ENCODE measurements at regions not wholly inside any gene's neighbourhood (a gene's known extent, or its start where the extent isn't known, plus 50 kb on each side); places are given as distances from the start of the nearest gene placed in this dataset.

DNA sequence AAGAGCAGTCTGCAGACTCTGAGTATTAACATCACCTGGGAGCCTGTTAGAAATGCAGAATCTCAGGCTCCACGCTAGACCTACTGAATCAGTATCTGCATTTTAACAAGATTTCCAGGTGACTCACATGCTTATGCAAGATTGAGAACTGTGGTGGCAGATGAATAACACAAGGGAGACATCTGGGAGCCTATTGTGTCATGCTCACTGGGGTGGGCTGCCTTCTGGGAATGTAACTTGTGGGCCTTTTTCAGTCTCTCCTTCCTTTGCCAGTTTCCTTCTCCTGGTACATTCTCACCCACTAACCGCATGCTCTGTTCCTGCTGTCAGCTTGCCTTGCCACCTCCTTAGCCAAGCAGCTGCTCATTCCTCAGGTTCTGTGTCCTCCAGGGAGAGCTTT is 176.6 kb upstream of the C9orf72 start:
- no peak for DNase-seq (ENCODE audit: low read depth in 2 of 2)

DNA sequence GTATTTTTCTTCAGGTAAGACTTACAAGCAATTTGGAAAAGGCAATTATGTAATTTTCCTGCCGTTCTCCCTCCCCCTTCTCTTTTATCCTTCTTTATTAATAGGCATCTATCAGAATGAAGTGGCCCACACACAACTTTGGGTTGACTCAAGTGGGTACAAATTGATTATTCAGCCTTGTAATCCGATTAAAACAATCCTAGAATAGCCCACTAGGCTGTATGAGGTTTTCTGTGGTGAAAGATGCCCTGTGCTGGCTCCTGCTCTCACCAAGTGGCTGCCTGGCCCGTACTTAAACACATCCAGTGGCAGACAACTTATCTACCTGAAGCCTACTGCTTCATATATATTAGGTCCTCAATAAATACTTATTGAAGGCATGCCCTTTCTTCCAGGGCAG is 177.3 kb upstream of the C9orf72 start:
- no peak for DNase-seq (ENCODE audit: low read depth in 2 of 2)

DNA sequence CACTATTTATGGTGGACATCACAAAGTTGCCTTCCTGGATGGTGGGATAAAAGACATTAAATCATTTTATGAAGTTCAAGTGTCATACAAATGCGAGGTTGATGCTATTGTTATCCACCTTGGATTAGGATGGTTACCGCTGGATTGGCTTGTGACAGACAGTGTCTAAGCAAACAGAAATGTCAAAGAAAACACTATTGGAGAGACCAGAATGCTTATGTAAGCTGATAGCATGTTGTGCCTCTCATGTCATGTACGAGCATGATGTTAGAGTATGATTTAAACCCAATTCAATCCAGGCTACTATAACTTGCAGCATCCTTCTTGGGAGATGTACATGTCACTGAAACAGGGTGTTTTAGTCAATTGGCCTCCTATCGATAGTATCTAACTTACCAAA is 178.8 kb upstream of the C9orf72 start:
- no peak for DNase-seq (ENCODE audit: low read depth in 2 of 2)

DNA sequence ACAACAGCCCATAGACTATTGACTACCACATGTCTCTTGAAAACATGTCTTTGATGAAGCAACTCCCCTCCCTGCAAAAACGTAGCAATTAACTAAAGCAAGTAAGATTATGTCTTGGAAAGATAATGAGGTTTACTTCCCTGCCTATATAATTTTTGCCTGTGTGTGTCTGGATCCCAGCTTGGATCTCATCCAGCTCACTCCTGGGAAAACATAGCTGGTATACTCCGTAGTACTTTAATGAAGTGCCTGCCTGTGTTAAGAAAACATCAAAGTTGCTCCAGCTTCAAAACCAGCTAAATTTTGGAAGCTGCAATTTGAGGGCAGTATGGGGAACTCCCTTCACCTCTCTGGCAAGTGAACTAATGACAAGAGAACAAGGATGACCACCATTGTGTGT is 182.6 kb upstream of the C9orf72 start:
- DNase-seq (ENCODE audit: low read depth in 2 of 2) = no peak

DNA sequence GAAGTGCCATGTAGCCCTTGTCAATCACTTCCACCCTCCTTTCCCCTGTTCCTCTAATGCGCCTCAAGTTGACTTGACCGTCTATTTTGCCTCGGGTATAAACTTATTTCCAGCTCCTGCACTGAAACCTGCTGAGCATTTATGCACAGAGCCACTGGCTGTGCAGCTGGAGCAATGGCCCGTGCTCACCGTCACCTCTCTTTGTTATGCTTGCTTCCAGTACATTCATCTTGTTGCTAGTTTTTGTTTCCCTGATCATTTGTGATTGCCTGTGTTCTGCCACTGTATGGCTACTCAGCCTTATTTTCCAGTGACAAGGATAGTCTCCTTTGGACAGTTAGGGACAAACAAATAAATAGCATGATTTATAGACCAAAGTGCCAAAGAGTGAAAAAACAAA is 183.1 kb upstream of the C9orf72 start:
- no peak for DNase-seq (ENCODE audit: low read depth in 2 of 2)

DNA sequence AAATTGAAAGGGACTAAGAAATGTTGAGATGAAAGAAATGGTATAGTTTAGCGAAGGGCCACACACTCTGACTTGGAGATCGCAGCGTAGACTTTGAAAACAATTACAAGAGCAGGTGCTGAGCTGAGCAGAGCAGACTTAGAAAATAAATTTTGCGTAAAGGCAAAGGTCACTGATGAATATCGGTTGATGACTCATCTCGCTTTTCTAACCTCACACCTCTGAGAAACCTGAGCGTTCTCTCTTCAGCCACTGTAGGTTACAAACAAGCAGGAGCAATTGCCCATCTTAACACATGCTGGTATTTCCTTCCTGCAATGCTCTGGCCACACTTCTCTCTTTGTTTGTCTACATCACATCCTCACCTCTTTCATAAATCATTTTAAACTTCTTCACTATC is 190.6 kb upstream of the C9orf72 start:
- DNase-seq (ENCODE audit: low read depth in 2 of 2) = no peak

DNA sequence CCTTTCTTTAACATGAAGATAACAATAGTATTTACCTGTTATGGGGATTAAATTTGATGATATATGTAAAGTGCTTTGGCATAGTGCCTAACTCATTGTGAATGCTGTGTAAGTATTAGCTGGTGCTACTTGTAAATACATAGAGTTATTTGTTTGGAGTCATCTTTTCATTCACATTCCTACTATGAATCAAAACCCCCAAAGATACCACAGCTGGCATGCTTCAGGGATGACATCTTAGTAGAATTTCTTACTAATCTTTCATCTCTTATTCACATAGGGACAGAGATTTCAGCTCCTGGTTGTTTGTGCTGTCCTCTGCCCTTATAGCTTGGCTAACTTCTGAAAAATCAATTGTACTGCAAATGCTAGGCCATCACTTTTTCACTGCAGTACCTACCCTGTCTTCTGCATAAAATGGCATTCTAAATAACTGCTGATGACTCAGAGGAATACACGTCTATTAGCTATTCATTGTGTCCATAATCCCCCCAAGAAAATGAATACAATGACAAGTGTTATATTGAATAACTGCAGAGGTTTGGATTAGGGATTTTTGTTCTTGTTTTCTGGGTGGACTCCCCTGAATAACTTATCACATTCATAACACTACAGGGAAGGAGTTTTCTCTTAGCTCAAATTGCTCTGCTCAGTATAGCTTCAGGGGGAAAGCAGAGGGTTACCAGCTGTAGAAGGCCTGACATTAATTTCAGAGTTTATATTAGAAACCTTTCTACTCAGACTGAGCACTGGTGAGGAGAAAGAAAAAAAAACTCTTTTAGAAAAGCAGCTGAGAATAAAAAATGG is 192.2 kb upstream of the C9orf72 start:
- DNase-seq (ENCODE audit: low read depth in 2 of 2) = no peak

DNA sequence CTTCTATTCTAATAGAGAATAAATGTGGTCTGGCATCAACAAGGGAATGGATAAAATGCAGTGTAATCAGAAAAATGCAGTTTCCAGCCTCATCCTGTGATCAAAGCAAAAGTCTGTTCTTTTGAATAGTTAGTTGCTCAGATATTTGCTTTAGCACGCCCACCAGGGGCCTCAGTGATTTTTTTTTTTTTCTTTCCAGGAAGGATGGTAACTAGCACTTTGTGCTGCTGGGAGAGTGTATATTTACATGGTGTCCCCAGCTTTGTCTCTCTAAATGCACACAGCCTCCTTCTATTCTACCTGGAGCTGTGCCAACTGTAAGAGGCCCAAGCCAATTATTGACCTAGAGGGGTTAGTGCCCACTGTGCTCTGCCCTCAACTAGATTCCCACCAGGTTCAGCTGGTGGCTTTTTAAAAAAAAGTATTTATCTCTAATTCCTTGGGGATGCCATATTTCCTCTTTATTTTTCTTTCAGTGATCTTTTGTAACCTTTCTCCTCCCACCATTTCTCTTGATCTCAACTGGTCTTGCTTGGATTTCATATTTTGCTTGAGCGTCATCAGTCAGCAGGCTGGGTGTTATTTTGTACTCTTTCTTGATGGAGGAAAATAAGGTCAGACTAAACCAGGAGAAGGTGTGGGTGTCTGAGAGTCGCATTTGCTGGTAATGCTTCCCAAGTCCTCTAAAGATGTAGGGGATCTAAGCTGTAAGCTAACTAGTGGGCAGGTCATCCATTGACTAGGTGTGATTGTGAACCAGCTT is 193.0 kb upstream of the C9orf72 start:
- DNase-seq (ENCODE audit: low read depth in 2 of 2) = no peak

DNA sequence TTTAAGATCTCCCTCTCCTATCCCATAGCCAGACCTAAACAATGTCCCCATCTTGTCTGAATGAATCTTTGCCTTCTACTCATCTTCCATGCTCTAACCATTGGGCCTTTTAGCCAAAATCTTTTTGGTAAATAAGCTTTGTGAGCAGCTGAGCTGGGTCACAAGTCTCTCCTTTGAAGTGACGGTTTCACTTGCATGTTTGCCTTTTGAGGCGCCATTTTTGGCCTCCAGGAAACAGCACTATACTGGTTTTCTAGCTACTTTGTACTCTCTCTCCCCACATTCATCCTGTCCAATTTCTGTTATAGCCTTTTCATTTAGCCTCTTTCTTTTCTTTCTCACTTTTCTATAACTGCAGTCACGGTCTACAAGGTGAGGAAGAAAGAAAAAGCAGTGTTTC is 195.5 kb upstream of the C9orf72 start:
- DNase-seq (ENCODE audit: low read depth in 2 of 2) = no peak

DNA sequence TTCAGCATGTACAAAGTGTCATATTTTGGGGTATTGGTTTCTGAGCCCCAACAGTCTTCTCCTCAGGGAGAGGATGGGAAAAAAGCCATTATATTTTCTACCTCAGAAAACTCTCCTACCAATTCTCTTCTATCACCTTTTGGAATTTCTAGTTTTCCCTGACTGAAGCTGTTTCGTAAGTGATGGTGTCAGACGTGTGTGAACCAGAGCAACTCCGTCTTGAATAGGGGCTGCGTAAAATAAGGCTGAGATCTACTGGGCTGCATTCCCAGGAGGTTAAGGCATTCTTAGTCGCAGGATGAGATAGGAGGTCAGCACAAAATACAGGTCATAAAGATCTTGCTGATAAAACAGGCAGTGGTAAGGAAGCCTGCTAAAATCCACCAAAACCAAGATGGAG is 197.3 kb upstream of the C9orf72 start:
- no peak for DNase-seq (ENCODE audit: low read depth in 2 of 2)

DNA sequence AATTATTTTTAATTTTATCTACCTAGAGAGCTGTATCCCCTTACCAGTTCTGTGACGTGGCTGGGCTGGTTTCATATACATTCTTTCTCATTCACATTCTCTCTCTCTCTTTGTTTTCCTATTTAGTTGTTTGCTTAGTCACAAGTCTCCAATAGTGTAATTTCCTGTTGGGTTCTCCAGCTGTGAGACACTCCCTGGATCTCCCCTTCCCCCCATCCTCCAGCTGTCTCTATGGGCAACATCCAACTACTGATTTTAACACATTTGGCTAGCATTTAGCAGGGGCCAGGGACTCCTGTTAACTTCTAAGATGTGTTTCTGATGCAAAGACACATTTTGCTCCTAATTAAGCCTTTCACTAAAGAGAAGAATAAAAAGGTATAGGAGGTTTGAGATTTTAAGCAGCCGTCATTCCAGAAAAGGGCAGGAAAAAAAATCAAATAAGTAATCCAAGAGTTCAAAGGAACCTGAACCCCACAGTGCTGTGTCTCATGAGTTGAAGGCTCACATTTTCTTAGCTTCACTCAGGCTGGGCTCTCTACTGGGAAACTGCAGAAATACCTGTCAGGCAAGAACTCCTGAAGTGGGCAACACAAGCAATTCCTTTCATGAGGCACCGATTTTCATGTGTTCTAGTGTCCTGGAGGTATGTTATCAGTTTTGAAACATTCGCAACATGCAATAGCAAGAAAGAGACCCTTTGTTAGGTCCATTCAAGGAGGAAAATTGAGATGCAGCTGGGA is 198.7 kb upstream of the C9orf72 start:
- DNase-seq (ENCODE audit: low read depth in 2 of 2) = peak in 1 of 2 experiments; percentile 36

DNA sequence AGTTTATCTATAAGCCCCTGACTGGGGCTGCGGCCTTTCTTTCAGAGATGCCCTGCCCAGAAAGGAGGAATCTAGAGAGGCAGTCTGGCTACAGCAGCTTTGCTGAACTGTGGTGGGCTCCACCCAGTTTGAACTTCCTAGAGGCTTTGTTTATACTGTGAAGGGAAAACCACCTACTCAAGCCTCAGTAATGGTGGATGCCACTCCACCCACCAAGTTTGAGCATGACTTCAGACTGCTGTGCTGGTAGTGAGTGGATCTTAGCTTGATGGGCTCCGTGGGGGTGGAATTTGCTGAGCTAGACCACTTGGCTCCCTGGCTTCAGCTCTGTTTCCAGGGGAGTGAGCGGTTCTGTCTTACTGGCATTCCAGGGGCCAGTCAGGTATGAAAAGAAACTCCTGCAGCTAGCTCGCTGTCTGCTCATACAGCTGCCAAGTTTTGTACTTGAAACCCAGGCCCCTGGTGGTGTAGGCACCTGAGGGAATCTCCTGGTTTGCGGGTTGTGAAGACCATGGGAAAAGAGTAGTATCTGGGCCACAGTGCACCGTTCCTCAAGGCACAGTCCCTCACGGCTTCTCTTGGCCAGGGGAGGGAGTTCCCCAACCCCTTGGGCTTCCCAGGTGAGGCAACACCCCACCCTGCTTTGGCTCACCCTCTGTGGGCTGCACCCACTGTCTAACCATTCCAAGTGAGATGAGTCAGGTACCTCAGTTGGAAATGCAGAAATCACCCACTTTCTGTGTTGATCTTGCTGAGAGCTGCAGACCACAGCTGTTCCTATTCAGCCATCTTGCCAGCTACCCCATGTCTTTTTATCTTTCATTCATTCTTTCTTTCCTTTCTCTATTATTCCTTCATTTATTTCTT is 211.8 kb upstream of the C9orf72 start:
- no peak for DNase-seq (ENCODE audit: low read depth in 2 of 2)

DNA sequence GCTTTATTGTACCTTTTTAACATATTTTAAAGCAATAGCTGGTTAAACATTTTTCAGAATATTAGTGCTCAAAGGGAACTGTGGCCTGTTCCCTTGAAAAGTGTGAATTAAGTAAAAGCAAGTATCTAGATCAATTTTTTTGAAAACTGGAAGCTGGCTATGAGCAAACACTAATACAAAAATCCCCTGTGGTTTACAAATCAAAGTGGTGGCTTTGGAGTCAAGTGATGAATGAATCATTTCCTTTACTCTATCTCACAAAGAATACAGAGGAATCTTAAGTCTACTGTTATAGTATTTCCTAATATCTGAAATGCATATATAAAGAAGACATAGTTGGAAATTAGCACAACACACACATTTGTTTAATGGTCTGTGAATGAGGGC is 212.4 kb upstream of the C9orf72 start:
- DNase-seq (ENCODE audit: low read depth in 2 of 2) = peak in 1 of 2 experiments; percentile 7

DNA sequence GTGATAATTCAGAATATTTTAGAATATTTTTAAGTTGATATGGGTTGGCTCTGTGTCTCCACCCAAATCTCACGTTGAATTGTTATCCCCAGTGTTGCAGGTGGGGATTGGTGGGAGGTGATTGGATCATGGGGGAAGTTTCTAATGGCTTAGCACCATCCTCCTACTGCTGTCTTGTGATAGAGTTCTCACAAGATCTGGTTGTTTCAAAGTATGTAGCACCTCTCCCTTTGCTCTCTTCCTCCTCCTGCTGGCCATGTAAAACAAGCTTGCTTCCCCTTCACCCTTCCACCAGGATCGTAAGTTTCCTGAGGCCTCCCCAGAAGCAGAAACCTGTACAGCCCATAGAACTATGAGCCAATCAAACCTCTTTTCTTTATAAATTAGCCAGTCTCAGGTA is 214.6 kb upstream of the C9orf72 start:
- no peak for DNase-seq (ENCODE audit: low read depth in 2 of 2)

DNA sequence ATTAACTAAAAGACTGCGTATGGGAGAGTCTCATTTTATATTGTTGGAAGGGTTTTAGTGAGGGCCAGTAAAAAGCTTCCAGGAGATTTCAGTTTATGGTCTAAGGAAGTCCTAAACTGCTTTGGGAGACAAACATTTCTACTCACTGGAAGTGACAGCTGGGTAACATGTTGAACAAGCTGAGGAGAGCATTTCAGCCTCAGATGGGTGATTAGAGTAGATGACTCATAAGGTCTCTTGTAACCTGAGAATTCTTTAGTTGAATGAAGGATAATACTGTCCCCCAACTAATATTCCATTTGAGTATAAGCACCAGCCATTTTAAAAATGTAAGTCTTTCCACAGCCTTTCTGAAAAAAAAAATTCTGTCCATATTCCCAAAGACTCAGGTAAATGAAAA is 218.0 kb upstream of the C9orf72 start:
- DNase-seq (ENCODE audit: low read depth in 2 of 2) = peak in 1 of 2 experiments; percentile 11

DNA sequence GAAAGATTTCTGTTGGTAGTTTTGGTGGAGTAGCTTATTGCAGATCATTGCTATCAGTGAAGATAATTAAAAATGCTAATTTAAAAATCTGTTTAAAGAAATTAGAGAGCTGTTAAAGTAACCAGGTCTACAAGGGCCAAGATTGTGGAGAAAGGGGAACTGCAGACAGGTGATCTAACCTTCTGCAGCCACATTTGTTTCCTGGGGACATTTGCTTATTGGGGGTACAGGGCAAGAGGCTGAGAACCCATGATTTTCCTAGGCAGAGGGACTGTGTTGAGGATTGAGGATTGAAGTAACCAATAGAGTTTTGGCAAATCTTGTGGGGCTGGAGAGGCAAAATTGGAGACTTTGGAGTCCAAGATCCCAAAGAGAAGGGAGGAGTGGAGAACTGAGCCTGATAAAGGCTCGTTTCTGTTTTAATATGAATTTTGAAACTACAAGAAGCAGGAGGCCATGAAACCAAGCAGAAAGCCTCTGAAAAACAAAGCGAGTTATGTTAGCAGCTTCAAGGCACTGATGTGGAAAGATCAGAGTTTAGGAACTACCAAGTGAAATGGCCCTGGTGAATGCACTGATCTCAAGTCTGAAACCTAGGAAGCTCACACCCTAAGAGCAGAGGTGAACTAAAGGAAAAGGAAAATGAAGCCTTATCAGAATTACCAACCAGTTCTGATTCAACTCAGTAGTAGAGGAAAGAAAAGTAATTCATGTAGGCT is 219.8 kb upstream of the C9orf72 start:
- no peak for DNase-seq (ENCODE audit: low read depth in 2 of 2)

DNA sequence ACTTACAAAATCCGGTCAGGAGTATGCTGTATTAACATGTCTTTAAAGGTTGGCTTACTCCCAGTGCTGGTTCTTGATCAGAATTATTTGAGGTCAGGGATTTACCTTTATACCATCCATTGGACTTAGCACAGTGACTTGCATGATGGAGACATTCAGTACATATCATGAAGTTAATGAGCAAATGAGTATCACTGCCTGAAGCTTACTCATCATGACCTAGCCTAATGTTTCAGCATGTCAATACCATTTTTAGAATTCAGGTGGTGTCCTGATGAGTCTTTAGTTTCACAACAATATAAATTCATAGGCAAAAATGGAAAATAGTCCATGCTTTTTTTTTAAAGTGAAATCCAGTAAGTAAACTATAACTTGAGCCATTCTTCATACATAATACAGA is 226.0 kb upstream of the C9orf72 start:
- DNase-seq (ENCODE audit: low read depth in 2 of 2) = no peak

DNA sequence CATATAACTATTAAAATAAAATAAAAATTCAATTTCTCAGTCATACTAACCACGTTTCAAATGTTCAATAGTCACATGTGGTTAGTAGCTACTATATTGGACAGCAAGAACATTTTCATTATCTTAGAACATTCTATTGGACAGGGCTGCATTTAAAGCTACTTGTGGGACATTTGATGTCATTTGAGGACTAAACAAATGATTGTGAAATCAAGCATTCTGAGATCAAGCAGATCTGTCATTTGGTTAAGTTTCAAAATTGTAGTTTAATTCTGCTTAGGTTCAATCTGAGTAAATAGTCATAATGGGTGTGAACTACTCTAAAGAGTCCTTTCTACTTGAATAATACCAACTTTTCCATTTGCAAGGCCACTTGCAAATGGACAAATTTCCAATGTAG is 226.9 kb upstream of the C9orf72 start:
- no peak for DNase-seq (ENCODE audit: low read depth in 2 of 2)

DNA sequence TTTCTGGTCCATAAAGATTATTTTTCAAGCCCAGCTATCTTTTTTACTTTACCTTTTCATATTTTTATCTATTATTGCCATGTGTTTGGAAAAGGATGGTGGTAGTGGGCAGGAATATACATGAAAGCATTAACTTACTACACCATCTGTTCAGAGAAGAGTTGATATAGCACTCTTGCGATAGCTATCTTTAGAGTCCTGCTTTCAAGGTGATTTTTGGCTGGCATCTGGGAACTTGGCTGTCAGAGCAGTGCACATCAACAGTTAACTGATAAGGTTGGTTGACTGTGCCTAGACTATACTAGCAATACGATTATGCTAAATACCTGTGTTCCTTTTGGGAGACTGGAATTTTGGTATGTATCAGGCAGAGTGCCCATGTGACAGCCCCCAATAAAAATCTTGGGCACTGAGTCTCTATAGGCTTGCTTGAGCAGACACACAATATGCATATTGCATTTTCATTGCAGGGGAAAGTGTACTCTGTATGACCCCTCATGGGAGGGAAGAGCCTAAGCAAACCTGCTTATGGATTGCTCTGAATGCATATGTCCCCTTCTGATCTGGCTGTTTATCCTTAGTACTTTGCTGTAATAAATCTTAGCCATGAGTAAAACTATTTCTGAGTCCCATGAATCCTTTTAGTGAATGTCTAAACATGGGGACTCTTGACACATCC is 227.6 kb upstream of the C9orf72 start:
- no peak for DNase-seq (ENCODE audit: low read depth in 2 of 2)

DNA sequence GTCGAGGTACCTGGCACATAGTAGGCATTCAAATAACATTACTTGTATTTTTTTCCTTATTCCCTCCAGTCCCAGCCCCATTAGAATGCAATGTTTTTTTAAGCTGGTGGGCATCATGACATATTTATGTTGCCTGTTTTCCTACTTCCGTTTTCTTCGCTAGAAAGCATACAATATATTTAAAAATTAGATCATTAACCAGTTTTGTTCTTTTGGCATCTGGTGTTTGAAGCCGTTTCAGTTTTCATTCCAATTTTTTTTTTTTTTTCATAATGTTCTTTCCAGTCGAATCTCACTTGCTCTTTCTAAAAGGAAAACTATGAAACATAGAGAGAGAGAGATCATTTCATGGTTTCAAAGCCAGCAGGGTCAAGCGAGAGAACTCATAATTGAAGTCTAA is 228.3 kb upstream of the C9orf72 start:
- no peak for DNase-seq (ENCODE audit: low read depth in 2 of 2)
